HL-60 (cell line): ENCODE measurements at regions not wholly inside any gene's neighbourhood (a gene's known extent, or its start where the extent isn't known, plus 50 kb on each side); places are given as distances from the start of the nearest gene placed in this dataset.

ENCODE experiments used
- DNase-seq, 2 experiments: peaks; one replicate each; pipeline ENCODE4 v3.0.0-alpha.2; 2010 to 2020; ENCODE audit warnings: low read depth in 1 of 2, low spot score in 1 of 2
- H3K27ac ChIP-seq: fragments of 250-450 bp; sonication (Bioruptor Pico); replicated peaks from 2 replicates; pipeline ENCODE4 v1.5.1; 2020; ENCODE audit warnings: mild to moderate bottlenecking, moderate library complexity
- H3K27me3 ChIP-seq: fragments of 250-450 bp; sonication (Bioruptor Pico); 2 replicates; pipeline ENCODE4 v1.5.1; 2021; ENCODE audit warnings: mild to moderate bottlenecking, moderate library complexity; ENCODE audit not compliant: insufficient read depth, poor library complexity, severe bottlenecking
- H3K4me3 ChIP-seq: replicated peaks from 2 replicates; pipeline ENCODE4 v1.5.1; 2011; ENCODE audit warnings: mild to moderate bottlenecking, control low read depth, low read length; ENCODE audit not compliant: insufficient read depth
- GABPA ChIP-seq: IDR thresholded peaks from 2 replicates; pipeline ENCODE4 v1.6.1; 2012; ENCODE audit warnings: low read depth
- POLR2AphosphoS5 ChIP-seq: IDR thresholded peaks from 2 replicates; pipeline ENCODE4 v1.6.1; 2012; ENCODE audit warnings: low read depth
- SPI1 ChIP-seq: IDR thresholded peaks from 2 replicates; pipeline ENCODE4 v1.6.1; 2012; ENCODE audit warnings: low read depth, mild to moderate bottlenecking, borderline replicate concordance
- TF ChIP-seq, protein P1 (sequence below): IDR thresholded peaks from one replicate; pipeline ENCODE4 v1.5.1; 2011; ENCODE audit warnings: low read length, control low read depth, inconsistent platforms; ENCODE audit not compliant: insufficient read depth
- TF ChIP-seq, protein P2 (sequence below): IDR thresholded peaks from 2 replicates; pipeline ENCODE4 v1.6.1; 2012; ENCODE audit warnings: low read depth; ENCODE audit not compliant: insufficient replicate concordance

DNA sequence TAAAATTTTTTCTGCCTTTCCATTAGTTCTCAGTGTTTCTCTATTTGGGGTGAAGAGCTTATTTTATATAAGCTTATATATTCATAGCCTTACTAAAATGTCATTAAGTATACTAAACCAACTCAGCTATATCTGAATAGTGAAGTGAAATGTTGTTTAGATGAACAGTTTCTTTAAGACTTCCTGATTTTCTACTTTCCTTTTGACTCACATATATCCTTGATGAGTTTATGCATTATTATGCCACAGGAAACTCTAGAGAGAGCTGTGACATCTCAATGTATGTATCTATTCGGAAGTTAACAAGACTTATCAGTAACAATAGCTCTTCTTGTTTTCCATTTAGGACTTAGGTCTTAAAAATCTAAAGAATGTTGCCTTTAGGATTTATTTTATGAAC is 1491.8 kb upstream of the IGFBP7 start:
- Histone ChIP-seq H3K27me3 (no peaks in the 10 kb centered on the region), H3K27ac (no peak overlapping the region), H3K4me3 (no peak overlapping the region)
- no peak for DNase-seq
- TF ChIP-seq SPI1 (no peak), POLR2AphosphoS5 (no peak), GABPA (no peak)
- TF ChIP-seq, protein P1, sequence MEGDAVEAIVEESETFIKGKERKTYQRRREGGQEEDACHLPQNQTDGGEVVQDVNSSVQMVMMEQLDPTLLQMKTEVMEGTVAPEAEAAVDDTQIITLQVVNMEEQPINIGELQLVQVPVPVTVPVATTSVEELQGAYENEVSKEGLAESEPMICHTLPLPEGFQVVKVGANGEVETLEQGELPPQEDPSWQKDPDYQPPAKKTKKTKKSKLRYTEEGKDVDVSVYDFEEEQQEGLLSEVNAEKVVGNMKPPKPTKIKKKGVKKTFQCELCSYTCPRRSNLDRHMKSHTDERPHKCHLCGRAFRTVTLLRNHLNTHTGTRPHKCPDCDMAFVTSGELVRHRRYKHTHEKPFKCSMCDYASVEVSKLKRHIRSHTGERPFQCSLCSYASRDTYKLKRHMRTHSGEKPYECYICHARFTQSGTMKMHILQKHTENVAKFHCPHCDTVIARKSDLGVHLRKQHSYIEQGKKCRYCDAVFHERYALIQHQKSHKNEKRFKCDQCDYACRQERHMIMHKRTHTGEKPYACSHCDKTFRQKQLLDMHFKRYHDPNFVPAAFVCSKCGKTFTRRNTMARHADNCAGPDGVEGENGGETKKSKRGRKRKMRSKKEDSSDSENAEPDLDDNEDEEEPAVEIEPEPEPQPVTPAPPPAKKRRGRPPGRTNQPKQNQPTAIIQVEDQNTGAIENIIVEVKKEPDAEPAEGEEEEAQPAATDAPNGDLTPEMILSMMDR, result no peak
- TF ChIP-seq, protein P2, sequence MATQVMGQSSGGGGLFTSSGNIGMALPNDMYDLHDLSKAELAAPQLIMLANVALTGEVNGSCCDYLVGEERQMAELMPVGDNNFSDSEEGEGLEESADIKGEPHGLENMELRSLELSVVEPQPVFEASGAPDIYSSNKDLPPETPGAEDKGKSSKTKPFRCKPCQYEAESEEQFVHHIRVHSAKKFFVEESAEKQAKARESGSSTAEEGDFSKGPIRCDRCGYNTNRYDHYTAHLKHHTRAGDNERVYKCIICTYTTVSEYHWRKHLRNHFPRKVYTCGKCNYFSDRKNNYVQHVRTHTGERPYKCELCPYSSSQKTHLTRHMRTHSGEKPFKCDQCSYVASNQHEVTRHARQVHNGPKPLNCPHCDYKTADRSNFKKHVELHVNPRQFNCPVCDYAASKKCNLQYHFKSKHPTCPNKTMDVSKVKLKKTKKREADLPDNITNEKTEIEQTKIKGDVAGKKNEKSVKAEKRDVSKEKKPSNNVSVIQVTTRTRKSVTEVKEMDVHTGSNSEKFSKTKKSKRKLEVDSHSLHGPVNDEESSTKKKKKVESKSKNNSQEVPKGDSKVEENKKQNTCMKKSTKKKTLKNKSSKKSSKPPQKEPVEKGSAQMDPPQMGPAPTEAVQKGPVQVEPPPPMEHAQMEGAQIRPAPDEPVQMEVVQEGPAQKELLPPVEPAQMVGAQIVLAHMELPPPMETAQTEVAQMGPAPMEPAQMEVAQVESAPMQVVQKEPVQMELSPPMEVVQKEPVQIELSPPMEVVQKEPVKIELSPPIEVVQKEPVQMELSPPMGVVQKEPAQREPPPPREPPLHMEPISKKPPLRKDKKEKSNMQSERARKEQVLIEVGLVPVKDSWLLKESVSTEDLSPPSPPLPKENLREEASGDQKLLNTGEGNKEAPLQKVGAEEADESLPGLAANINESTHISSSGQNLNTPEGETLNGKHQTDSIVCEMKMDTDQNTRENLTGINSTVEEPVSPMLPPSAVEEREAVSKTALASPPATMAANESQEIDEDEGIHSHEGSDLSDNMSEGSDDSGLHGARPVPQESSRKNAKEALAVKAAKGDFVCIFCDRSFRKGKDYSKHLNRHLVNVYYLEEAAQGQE, result no peak

DNA sequence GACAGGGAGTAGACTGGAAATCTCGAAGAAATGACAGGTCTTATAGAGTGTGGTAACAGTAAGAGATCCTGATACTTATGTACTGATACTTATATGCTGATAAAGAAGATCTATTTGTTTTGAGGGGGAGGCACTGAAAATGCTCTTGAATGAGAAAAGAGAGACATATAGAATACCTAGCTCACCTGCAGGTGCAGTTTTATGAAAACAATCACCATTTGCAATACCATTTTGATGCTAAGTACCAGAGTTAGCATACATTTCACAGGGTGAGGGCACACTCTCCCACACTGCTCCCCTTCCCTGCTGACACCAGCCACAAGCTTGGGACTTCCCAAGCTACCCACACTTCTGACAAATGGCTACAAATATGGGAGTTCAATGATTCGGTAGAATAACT is 1490.1 kb upstream of the IGFBP7 start:
- no peak for DNase-seq
- Histone ChIP-seq H3K27me3 (no peaks in the 10 kb centered on the region), H3K27ac (no peak overlapping the region)

DNA sequence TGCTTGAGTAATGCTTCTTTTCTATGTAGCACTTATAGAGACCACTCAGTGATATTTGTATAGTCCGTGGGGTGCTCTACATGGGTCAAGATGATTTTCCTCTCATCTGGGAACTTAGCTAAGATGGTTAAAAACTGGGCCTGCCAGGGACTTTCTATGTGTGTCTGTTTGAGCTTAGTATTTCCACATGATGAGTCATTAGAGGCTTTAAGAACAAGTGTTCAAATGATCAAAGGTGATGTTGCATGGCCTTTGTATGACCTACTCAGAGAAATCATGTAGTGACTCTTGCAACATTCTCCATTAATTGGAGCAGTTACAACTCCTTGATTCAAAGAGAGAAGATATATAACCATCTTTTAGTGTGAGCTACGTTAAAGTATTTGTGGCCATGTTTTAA is 1480.5 kb upstream of the IGFBP7 start:
- no peak overlapping the region for H3K27ac ChIP-seq
- no peak overlapping the region for H3K4me3 ChIP-seq
- no peaks in the 10 kb centered on the region for H3K27me3 ChIP-seq
- DNase-seq, result no peak
- TF ChIP-seq, protein P2, result no peak
- TF ChIP-seq POLR2AphosphoS5 (no peak), SPI1 (no peak), GABPA (no peak)
- TF ChIP-seq, protein P1, result no peak

More for the DNA sequence above, 1490.1 kb upstream of the IGFBP7 start:
- TF ChIP-seq POLR2AphosphoS5, result no peak
- no peak for TF ChIP-seq GABPA
- H3K4me3 ChIP-seq, result no peak overlapping the region

DNA sequence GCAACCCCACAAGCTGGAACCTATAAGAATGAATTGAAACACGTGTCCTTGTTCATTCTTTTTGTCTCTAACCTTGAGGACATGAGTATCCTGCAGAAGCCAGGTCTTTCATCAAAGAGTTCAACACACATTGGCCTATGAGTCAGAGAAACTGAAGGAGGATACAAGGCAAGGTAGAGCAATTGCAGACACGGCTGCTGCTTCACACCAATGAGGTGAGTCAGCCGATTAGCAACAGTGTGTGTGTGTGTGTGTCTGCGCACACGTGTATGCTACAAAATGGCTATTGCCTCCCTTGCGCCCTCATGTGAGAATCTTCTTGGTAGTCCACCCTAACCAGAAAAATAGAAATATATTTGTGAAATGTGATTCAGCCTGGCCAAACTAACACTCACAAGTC is 1477.7 kb upstream of the IGFBP7 start:
- Histone ChIP-seq H3K4me3 (no peak overlapping the region), H3K27ac (no peak overlapping the region), H3K27me3 (no peaks in the 10 kb centered on the region)
- TF ChIP-seq SPI1 (no peak), POLR2AphosphoS5 (no peak), GABPA (no peak)
- TF ChIP-seq, protein P2, result no peak
- TF ChIP-seq, protein P1, result no peak
- no peak for DNase-seq
